ENCODE measurements at regions not wholly inside any gene's neighbourhood (a gene's known extent, or its start where the extent isn't known, plus 50 kb on each side); places are given as distances from the start of the nearest gene placed in this dataset.

- no peak for TF ChIP-seq SMC3 (conservative IDR thresholded peaks at IDR 0.05; ENCODE audit: poor library complexity)
- no peak for TF ChIP-seq EZH2 (IDR thresholded peaks at IDR 0.05; ENCODE audit: borderline replicate concordance, insufficient read depth, low read length, poor library complexity, severe bottlenecking)
These were observed 77.1 kb upstream of the NAA35 start for GRCh38 chr9:85863875-85864274.

Data from neural cell (in vitro differentiated cells).